H1 (cell line): ENCODE measurements at regions not wholly inside any gene's neighbourhood (a gene's known extent, or its start where the extent isn't known, plus 50 kb on each side); places are given as distances from the start of the nearest gene placed in this dataset.

ENCODE experiments used
- CTBP2 ChIP-seq: IDR thresholded peaks from 2 replicates; pipeline ENCODE4 v1.7.0; 2011; ENCODE audit warnings: borderline replicate concordance, mild to moderate bottlenecking, moderate library complexity, mixed read lengths, low read length; ENCODE audit not compliant: insufficient read depth, insufficient read length
- KDM1A ChIP-seq: fragments of 200-600, 300-600 bp; sonication (generic); IDR thresholded peaks from 2 replicates; pipeline ENCODE4 v1.7.1; 2016; ENCODE audit warnings: mild to moderate bottlenecking, low read length, borderline replicate concordance
- TF ChIP-seq, protein P1 (sequence below): fragments of 300-600 bp; sonication (generic); IDR thresholded peaks from 2 replicates; pipeline ENCODE4 v1.7.1; 2012; ENCODE audit warnings: low read length, moderate library complexity, mild to moderate bottlenecking, inconsistent platforms; ENCODE audit not compliant: insufficient replicate concordance

DNA sequence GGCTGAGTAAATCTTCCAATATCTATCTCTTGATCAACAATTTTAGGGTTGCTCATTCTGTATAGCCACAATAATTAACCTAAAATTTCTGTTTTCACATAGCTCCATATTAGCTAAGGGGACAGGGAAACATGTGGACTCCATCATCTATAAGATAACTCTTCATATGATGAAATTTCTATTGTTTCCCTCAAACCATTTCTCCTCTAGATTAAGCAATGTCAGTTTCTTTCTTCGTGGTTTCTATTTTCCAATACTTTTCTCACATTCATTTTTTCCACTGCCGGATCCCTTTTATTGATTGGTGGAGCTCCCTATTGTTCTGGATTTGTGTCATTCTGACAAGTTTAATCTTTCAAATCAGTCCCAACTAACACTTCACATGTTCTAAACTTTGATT lies 1221.3 kb upstream of the ZEB2 start (continued):
- TF ChIP-seq, protein P1, sequence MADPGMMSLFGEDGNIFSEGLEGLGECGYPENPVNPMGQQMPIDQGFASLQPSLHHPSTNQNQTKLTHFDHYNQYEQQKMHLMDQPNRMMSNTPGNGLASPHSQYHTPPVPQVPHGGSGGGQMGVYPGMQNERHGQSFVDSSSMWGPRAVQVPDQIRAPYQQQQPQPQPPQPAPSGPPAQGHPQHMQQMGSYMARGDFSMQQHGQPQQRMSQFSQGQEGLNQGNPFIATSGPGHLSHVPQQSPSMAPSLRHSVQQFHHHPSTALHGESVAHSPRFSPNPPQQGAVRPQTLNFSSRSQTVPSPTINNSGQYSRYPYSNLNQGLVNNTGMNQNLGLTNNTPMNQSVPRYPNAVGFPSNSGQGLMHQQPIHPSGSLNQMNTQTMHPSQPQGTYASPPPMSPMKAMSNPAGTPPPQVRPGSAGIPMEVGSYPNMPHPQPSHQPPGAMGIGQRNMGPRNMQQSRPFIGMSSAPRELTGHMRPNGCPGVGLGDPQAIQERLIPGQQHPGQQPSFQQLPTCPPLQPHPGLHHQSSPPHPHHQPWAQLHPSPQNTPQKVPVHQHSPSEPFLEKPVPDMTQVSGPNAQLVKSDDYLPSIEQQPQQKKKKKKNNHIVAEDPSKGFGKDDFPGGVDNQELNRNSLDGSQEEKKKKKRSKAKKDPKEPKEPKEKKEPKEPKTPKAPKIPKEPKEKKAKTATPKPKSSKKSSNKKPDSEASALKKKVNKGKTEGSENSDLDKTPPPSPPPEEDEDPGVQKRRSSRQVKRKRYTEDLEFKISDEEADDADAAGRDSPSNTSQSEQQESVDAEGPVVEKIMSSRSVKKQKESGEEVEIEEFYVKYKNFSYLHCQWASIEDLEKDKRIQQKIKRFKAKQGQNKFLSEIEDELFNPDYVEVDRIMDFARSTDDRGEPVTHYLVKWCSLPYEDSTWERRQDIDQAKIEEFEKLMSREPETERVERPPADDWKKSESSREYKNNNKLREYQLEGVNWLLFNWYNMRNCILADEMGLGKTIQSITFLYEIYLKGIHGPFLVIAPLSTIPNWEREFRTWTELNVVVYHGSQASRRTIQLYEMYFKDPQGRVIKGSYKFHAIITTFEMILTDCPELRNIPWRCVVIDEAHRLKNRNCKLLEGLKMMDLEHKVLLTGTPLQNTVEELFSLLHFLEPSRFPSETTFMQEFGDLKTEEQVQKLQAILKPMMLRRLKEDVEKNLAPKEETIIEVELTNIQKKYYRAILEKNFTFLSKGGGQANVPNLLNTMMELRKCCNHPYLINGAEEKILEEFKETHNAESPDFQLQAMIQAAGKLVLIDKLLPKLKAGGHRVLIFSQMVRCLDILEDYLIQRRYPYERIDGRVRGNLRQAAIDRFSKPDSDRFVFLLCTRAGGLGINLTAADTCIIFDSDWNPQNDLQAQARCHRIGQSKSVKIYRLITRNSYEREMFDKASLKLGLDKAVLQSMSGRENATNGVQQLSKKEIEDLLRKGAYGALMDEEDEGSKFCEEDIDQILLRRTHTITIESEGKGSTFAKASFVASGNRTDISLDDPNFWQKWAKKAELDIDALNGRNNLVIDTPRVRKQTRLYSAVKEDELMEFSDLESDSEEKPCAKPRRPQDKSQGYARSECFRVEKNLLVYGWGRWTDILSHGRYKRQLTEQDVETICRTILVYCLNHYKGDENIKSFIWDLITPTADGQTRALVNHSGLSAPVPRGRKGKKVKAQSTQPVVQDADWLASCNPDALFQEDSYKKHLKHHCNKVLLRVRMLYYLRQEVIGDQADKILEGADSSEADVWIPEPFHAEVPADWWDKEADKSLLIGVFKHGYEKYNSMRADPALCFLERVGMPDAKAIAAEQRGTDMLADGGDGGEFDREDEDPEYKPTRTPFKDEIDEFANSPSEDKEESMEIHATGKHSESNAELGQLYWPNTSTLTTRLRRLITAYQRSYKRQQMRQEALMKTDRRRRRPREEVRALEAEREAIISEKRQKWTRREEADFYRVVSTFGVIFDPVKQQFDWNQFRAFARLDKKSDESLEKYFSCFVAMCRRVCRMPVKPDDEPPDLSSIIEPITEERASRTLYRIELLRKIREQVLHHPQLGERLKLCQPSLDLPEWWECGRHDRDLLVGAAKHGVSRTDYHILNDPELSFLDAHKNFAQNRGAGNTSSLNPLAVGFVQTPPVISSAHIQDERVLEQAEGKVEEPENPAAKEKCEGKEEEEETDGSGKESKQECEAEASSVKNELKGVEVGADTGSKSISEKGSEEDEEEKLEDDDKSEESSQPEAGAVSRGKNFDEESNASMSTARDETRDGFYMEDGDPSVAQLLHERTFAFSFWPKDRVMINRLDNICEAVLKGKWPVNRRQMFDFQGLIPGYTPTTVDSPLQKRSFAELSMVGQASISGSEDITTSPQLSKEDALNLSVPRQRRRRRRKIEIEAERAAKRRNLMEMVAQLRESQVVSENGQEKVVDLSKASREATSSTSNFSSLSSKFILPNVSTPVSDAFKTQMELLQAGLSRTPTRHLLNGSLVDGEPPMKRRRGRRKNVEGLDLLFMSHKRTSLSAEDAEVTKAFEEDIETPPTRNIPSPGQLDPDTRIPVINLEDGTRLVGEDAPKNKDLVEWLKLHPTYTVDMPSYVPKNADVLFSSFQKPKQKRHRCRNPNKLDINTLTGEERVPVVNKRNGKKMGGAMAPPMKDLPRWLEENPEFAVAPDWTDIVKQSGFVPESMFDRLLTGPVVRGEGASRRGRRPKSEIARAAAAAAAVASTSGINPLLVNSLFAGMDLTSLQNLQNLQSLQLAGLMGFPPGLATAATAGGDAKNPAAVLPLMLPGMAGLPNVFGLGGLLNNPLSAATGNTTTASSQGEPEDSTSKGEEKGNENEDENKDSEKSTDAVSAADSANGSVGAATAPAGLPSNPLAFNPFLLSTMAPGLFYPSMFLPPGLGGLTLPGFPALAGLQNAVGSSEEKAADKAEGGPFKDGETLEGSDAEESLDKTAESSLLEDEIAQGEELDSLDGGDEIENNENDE = no peak
- TF ChIP-seq KDM1A (no peak), CTBP2 (no peak)
